GM23338 (cell line): ENCODE measurements at regions not wholly inside any gene's neighbourhood (a gene's known extent, or its start where the extent isn't known, plus 50 kb on each side); places are given as distances from the start of the nearest gene placed in this dataset.

Experiments
- ATAC-seq: fragments of 200-7000 bp; cut with Tn5 transposase; 3 replicates; pipeline ENCODE4 v1.9.1; 2020
- DNase-seq: peaks from one replicate; pipeline ENCODE4 v3.0.0-alpha.2; 2015; ENCODE audit warnings: low spot score
- H2AFZ ChIP-seq: fragments of 200-600 bp; sonication (generic); 2 replicates; pipeline ENCODE4 v1.8.0; 2016; ENCODE audit warnings: antibody characterized with exemption, mild to moderate bottlenecking, moderate library complexity
- H3F3A ChIP-seq: fragments of 200-600 bp; sonication (generic); replicated peaks from 2 replicates; pipeline ENCODE4 v1.8.0; 2017; ENCODE audit warnings: antibody characterized with exemption, mixed run types, low read depth
- H3K27ac ChIP-seq: fragments of 200-600 bp; sonication (generic); 2 replicates; pipeline ENCODE4 v1.6.1; 2016; ENCODE audit warnings: low read depth
- H3K27me3 ChIP-seq: fragments of 200-600 bp; sonication (generic); 2 replicates; pipeline ENCODE4 v1.8.0; 2016; ENCODE audit warnings: mild to moderate bottlenecking, mixed run types, moderate library complexity; ENCODE audit not compliant: insufficient read depth
- H3K36me3 ChIP-seq: fragments of 200-600 bp; sonication (generic); 2 replicates; pipeline ENCODE4 v1.8.0; 2016; ENCODE audit warnings: mild to moderate bottlenecking; ENCODE audit not compliant: insufficient read depth
- H3K4me1 ChIP-seq: fragments of 200-600 bp; sonication (generic); 2 replicates; pipeline ENCODE4 v1.8.0; 2016; ENCODE audit warnings: mild to moderate bottlenecking, moderate library complexity; ENCODE audit not compliant: insufficient read depth
- H3K4me2 ChIP-seq: fragments of 200-600 bp; sonication (generic); 2 replicates; pipeline ENCODE4 v1.7.1; 2017; ENCODE audit warnings: mixed run types
- H3K4me3 ChIP-seq: fragments of 200-600 bp; sonication (generic); 2 replicates; pipeline ENCODE4 v1.6.1; 2016; ENCODE audit warnings: mixed run types
- H3K79me2 ChIP-seq: fragments of 200-600 bp; sonication (generic); replicated peaks from 2 replicates; pipeline ENCODE4 v1.8.0; 2017; ENCODE audit warnings: mild to moderate bottlenecking; ENCODE audit not compliant: insufficient read depth
- H3K9me2 ChIP-seq: fragments of 200-600 bp; sonication (generic); 2 replicates; pipeline ENCODE4 v1.8.0; 2017; ENCODE audit not compliant: insufficient read depth
- H4K20me1 ChIP-seq: fragments of 200-600 bp; sonication (generic); replicated peaks from 2 replicates; pipeline ENCODE4 v1.8.0; 2017; ENCODE audit warnings: mild to moderate bottlenecking; ENCODE audit not compliant: insufficient read depth
- H3K27ac Mint-ChIP-seq: 2 replicates; pipeline ENCODE4 v1.8.0; 2020; ENCODE audit warnings: inconsistent platforms, mild to moderate bottlenecking, moderate library complexity, mixed read lengths
- H3K27me3 Mint-ChIP-seq: 3 replicates; pipeline ENCODE4 v1.8.0; 2022; ENCODE audit warnings: low read depth, mild to moderate bottlenecking, moderate library complexity, mixed read lengths, inconsistent platforms; ENCODE audit not compliant: insufficient read depth, poor library complexity
- H3K36me3 Mint-ChIP-seq: 3 replicates; pipeline ENCODE4 v1.8.0; 2021; ENCODE audit warnings: low read depth, mild to moderate bottlenecking, inconsistent platforms, moderate library complexity, mixed read lengths
- H3K4me1 Mint-ChIP-seq: 3 replicates; pipeline ENCODE4 v1.8.0; 2020; ENCODE audit warnings: mild to moderate bottlenecking, inconsistent platforms, mixed read lengths
- H3K4me3 Mint-ChIP-seq: 3 replicates; pipeline ENCODE4 v1.8.0; 2021; ENCODE audit warnings: moderate library complexity, mild to moderate bottlenecking, inconsistent platforms, mixed read lengths
- H3K9me3 Mint-ChIP-seq: 3 replicates; pipeline ENCODE4 v1.8.0; 2020; ENCODE audit warnings: moderate library complexity, mild to moderate bottlenecking, inconsistent platforms, mixed read lengths
- CREB1 ChIP-seq: fragments of 250-450 bp; sonication (Bioruptor Pico); IDR thresholded peaks from 2 replicates; pipeline ENCODE4 v1.5.0; 2020; ENCODE audit warnings: low read depth, mild to moderate bottlenecking, moderate library complexity
- EZH2 ChIP-seq: fragments of 200-600 bp; sonication (generic); IDR thresholded peaks from one replicate; pipeline ENCODE4 v1.8.0; 2017; ENCODE audit warnings: antibody characterized with exemption, mild to moderate bottlenecking, low read depth; ENCODE audit not compliant: unreplicated experiment
- EZH2phosphoT487 ChIP-seq: fragments of 200-600 bp; sonication (generic); IDR thresholded peaks from one replicate; pipeline ENCODE4 v1.8.1; 2018; ENCODE audit warnings: antibody characterized with exemption; ENCODE audit not compliant: unreplicated experiment
- REST ChIP-seq: IDR thresholded peaks from one replicate; pipeline ENCODE4 v1.6.1; 2018; ENCODE audit warnings: antibody characterized with exemption; ENCODE audit not compliant: unreplicated experiment
- STAT1 ChIP-seq: IDR thresholded peaks from one replicate; pipeline ENCODE4 v1.6.1; 2016; ENCODE audit warnings: antibody characterized with exemption; ENCODE audit not compliant: unreplicated experiment
- ZNF114 ChIP-seq: fragments of 250-450 bp; sonication (Bioruptor Pico); IDR thresholded peaks from 2 replicates; pipeline ENCODE4 v1.5.0; 2020; ENCODE audit warnings: mild to moderate bottlenecking, moderate library complexity
- ZNF331 ChIP-seq: fragments of 250-450 bp; sonication (Bioruptor Pico); IDR thresholded peaks from 2 replicates; pipeline ENCODE4 v1.5.0; 2020; ENCODE audit warnings: low read depth, mild to moderate bottlenecking, moderate library complexity
- TF ChIP-seq, protein P1 (sequence below): fragments of 250-450 bp; sonication (Bioruptor Pico); IDR thresholded peaks from 2 replicates; pipeline ENCODE4 v1.5.0; 2020; ENCODE audit warnings: mild to moderate bottlenecking, moderate library complexity

- Histone ChIP-seq H3K4me2 (no peak overlapping the region), H2AFZ (no peak overlapping the region), H3K36me3 (no peaks in the 10 kb centered on the region), H3K27me3 (no peaks in the 10 kb centered on the region), H4K20me1 (no peaks in the 10 kb centered on the region), H3K4me1 (no peaks in the 10 kb centered on the region), H3K79me2 (no peaks in the 10 kb centered on the region), H3K9me2 (peaks cover 10% of the 10 kb centered on the region; the same call in 1 of the 2 replicates), H3F3A (no peaks in the 10 kb centered on the region), H3K27ac (no peak overlapping the region), H3K4me3 (no peak overlapping the region)
- no peak overlapping the region for H3K4me3 Mint-ChIP-seq
- no peaks in the 10 kb centered on the region for H3K36me3 Mint-ChIP-seq
- H3K27me3 Mint-ChIP-seq, result peaks cover 2% of the 10 kb centered on the region
- DNase-seq (no peak), ATAC-seq (no peak)
- H3K27ac Mint-ChIP-seq, result no peak overlapping the region
- no peaks in the 10 kb centered on the region for H3K9me3 Mint-ChIP-seq
- H3K4me1 Mint-ChIP-seq, result peaks cover 18% of the 10 kb centered on the region
- TF ChIP-seq EZH2 (no peak), ZNF114 (no peak), CREB1 (no peak), EZH2phosphoT487 (no peak), ZNF331 (CRISPR knock-in tag) (no peak), REST (no peak), STAT1 (no peak)
- TF ChIP-seq, protein P1, sequence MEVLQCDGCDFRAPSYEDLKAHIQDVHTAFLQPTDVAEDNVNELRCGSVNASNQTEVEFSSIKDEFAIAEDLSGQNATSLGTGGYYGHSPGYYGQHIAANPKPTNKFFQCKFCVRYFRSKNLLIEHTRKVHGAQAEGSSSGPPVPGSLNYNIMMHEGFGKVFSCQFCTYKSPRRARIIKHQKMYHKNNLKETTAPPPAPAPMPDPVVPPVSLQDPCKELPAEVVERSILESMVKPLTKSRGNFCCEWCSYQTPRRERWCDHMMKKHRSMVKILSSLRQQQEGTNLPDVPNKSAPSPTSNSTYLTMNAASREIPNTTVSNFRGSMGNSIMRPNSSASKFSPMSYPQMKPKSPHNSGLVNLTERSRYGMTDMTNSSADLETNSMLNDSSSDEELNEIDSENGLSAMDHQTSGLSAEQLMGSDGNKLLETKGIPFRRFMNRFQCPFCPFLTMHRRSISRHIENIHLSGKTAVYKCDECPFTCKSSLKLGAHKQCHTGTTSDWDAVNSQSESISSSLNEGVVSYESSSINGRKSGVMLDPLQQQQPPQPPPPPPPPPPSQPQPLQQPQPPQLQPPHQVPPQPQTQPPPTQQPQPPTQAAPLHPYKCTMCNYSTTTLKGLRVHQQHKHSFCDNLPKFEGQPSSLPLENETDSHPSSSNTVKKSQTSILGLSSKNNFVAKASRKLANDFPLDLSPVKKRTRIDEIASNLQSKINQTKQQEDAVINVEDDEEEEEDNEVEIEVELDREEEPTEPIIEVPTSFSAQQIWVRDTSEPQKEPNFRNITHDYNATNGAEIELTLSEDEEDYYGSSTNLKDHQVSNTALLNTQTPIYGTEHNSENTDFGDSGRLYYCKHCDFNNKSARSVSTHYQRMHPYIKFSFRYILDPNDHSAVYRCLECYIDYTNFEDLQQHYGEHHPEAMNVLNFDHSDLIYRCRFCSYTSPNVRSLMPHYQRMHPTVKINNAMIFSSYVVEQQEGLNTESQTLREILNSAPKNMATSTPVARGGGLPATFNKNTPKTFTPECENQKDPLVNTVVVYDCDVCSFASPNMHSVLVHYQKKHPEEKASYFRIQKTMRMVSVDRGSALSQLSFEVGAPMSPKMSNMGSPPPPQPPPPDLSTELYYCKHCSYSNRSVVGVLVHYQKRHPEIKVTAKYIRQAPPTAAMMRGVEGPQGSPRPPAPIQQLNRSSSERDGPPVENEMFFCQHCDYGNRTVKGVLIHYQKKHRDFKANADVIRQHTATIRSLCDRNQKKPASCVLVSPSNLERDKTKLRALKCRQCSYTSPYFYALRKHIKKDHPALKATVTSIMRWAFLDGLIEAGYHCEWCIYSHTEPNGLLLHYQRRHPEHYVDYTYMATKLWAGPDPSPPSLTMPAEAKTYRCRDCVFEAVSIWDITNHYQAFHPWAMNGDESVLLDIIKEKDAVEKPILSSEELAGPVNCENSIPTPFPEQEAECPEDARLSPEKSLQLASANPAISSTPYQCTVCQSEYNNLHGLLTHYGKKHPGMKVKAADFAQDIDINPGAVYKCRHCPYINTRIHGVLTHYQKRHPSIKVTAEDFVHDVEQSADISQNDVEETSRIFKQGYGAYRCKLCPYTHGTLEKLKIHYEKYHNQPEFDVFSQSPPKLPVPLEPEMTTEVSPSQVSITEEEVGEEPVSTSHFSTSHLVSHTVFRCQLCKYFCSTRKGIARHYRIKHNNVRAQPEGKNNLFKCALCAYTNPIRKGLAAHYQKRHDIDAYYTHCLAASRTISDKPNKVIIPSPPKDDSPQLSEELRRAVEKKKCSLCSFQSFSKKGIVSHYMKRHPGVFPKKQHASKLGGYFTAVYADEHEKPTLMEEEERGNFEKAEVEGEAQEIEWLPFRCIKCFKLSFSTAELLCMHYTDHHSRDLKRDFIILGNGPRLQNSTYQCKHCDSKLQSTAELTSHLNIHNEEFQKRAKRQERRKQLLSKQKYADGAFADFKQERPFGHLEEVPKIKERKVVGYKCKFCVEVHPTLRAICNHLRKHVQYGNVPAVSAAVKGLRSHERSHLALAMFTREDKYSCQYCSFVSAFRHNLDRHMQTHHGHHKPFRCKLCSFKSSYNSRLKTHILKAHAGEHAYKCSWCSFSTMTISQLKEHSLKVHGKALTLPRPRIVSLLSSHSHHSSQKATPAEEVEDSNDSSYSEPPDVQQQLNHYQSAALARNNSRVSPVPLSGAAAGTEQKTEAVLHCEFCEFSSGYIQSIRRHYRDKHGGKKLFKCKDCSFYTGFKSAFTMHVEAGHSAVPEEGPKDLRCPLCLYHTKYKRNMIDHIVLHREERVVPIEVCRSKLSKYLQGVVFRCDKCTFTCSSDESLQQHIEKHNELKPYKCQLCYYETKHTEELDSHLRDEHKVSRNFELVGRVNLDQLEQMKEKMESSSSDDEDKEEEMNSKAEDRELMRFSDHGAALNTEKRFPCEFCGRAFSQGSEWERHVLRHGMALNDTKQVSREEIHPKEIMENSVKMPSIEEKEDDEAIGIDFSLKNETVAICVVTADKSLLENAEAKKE (CRISPR knock-in tag), result no peak
These were observed 331.5 kb upstream of the CTNNB1 start for GRCh38 chr3:40867797-40868196.
